ENCODE measurements at regions not wholly inside any gene's neighbourhood (a gene's known extent, or its start where the extent isn't known, plus 50 kb on each side); places are given as distances from the start of the nearest gene placed in this dataset.

DNA sequence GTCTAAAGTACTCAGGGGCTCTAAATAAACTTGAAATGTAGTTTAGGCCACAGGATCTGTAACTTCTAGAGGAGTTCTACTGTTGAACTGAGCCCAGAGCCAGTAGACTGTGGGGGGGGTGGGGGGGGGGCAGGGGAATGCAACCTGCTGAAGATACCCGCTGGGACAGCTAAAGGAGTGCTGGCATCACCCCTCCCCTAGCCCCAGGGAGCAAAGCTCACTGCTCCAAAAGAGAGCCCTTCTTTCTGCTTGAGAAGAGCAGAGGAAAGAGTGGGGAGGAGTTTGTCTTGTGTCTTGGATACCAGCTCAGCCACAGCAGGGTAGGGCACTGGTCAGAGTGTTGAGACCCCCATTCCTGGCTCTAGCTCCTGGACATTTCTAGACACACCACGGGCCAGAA, 414.0 kb upstream of the KLHL29 start:
- TF ChIP-seq, protein P1, sequence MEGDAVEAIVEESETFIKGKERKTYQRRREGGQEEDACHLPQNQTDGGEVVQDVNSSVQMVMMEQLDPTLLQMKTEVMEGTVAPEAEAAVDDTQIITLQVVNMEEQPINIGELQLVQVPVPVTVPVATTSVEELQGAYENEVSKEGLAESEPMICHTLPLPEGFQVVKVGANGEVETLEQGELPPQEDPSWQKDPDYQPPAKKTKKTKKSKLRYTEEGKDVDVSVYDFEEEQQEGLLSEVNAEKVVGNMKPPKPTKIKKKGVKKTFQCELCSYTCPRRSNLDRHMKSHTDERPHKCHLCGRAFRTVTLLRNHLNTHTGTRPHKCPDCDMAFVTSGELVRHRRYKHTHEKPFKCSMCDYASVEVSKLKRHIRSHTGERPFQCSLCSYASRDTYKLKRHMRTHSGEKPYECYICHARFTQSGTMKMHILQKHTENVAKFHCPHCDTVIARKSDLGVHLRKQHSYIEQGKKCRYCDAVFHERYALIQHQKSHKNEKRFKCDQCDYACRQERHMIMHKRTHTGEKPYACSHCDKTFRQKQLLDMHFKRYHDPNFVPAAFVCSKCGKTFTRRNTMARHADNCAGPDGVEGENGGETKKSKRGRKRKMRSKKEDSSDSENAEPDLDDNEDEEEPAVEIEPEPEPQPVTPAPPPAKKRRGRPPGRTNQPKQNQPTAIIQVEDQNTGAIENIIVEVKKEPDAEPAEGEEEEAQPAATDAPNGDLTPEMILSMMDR (IDR thresholded peaks at IDR 0.05) = no peak

DNA sequence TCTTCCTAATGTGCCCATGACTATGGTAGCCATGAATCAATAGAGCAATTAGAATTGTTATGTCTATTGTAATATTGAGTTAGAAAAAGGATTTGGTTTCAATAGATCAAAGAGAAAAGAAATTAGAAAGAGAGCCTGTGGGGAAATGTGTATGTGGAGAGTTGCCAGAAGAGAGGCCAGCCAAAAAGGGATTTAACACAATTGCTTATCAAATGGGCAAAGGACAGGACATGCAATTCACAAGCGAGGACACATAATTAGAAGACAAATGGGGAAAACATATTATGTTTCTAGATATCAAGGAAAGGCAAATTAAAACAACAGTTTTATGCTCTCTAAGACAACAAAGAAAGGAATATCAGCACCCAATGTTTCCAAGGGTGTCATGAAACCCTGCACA, 403.2 kb upstream of the KLHL29 start:
- TF ChIP-seq, protein P1 (IDR thresholded peaks at IDR 0.05) = no peak

DNA sequence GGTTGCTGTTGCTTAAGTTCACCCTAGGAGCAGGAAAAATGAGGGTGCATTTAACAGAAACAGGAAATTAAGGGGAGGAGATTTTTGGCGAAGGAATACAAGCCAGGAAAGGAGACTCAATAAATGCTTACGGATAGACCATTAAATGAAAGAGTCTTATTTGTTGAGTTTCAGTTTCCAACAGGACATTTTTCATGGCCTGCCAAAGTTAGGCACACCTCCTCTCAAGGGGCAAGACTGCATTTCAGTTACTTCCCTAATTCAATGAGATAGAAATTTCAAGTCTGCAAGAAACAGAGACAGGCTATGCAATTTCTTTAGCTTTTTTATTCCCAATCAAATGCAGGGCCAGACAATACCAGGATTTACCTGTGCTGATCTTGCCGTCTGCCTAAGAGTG, 394.7 kb upstream of the KLHL29 start:
- TF ChIP-seq, protein P1 (IDR thresholded peaks at IDR 0.05) = no peak

DNA sequence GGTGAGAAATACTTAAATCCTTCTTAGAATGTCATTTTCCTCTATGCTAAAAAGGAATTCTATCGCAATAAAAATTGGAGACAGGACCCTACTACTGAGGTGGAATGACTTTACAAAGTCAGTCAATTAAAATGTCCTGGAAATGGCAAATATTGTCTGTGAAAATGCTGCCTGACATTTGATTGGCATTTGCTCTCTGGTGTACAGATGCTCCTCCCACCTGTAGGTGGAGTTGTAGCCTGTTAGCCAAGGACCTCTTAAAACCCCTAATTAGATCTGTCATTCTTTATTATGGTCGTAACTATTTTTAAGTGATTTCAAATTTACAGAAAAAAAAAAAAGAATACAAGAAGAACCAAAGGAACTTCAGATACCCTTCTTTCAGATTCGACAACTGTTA, 393.1 kb upstream of the KLHL29 start:
- TF ChIP-seq, protein P1 (IDR thresholded peaks at IDR 0.05) = no peak

DNA sequence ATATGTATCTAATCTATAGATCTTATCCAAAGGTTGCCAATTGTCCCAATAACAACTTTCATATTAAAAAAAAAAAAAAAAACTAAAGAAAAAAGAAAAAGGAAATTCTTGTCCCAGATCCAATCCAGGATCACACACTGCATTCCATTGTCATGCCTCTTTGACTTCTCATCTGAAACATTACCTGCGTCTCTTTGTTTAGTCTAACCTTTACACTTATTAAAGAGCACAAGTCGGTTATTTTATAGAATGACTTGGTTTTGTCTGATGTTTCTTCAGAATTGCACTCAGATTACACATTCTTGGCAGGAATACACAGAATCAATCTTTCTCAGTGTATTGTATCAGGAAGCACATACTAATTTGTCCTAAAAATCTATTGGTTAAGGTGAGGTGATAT, 392.5 kb upstream of the KLHL29 start:
- TF ChIP-seq, protein P1 (IDR thresholded peaks at IDR 0.05) = no peak

DNA sequence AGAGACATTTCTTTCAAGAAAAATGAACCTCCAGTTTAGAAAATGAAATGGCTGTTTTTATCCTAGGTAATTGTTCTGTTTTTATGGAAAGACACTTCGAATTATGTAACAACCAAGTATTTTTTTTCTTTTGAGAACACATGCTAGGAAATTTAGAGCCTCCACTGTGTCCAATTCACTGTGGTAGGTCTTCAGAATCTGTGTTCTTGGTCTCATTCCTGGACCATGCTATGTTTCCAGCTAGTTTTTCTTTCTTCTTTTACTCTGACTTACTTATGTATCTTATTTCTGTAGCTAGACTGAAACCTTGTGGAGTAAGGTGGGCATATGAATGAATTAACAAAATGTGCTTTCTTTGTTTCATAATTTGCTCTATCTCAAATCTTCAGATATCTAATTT, 391.7 kb upstream of the KLHL29 start:
- TF ChIP-seq, protein P1 (IDR thresholded peaks at IDR 0.05) = no peak

DNA sequence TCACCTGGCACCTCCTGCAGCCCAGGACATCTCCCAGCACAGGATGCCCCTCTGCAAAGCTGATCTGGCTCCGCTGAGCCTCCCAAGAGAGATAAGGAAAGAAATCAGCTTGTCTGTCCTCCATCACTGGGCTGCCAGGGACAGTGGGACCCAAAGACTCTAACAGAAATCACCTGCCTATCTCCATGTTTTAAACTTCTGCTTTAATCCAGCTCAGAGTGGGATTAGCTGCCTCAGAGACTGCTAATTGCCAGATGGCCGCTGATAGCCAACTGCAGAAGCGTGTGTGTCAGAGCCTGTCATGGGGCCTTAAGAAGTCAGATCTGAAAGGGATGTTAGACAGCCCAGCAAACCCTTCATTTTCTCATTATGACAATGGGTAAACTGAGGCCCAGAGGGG, 389.4 kb upstream of the KLHL29 start:
- TF ChIP-seq, protein P1 (IDR thresholded peaks at IDR 0.05) = no peak

DNA sequence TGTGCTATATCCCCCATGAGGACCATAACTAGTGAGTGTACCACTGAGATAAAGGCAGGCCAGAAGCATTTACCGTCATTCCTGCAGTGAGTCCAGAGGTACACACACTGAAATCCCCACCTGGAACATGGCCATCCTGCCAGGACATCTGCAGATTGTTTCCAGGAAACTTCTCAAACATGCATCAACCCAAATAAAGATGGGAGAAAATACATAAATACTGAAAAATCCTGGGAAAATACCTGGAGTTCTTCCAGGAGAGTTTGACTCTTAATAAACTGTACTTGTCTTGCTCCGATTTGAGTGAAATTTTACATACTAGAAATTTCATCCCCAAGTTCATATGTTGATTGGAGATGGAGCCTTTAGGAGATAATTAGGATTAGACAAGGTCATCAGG, 388.1 kb upstream of the KLHL29 start:
- TF ChIP-seq, protein P1 (IDR thresholded peaks at IDR 0.05) = no peak

All from LNCAP (cell line).